ENCODE measurements at regions not wholly inside any gene's neighbourhood (a gene's known extent, or its start where the extent isn't known, plus 50 kb on each side); places are given as distances from the start of the nearest gene placed in this dataset.
"Not testable (repeated sequence)": the region's sequence is repeated elsewhere in the genome, so short reads cannot be mapped to it uniquely, and the experiment has no call there.

DNA sequence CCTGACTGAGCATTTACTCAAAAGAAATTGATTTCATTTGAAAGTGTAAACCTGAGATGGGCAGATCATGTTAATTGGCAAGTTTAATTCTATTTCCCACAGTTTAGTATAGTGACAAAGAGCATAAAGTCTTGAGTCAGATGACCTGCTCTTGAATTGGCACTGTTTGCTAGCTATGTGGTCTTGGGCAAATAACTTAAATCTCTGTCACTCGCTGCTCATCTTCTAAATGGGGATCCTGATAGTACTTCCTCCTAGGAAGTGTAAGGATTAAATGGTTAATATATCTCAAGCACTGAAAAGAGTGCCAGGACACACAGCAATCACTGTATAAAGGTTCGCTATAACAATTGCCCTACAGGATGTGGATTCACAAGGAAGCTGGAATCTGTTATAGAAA is 242.8 kb upstream of the JADE1 start:
- DNase-seq (ENCODE audit: low read depth in 2 of 2), result no peak

DNA sequence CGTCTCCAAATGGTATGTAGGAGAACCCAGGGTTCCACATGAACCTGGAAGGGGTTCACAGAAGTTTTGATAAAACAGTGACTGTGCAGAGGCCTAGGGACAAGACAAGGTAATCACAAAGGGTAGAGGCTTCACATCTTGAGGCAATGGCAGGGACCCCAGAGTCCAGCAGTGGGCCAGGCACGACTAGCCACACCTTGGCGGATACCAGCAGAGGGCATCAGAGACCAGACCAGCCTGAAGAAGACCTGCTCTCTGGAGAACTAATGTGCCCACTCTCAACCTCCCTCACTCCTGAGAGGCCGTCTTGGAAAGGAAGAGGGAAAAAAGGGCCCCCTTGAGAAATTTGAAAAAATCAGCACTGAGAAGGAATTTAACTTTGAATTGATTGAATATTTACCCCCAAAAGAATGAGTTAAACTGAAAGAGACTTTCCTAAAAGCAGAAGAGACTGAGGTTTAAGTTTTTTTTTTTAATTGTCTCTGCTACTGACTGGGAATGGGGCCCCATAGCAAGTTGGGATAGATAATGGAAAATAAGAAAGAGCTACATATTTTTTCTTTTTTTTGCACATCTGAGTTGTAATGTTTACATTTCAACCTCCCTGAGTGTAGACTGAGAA is 243.8 kb upstream of the JADE1 start:
- no peak for DNase-seq (ENCODE audit: low read depth in 2 of 2)

DNA sequence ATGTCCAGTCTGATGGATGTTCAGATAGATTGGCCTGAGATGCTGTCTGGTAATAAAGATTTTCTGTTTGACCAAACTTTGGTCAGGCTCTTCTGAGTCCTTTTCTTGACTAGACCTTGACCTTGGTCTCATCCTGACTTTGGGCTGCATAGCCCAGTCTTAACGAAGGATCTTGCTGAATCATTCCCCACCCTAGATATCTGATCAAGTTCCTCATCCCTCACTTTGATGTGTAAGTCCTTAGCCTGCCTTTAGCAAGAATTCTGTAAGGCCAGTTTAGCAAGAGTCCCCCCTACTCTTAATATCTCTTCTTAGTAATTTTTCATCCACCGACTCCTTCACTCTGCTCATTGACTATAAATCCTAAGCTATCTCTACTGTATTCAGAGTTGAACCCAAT is 244.4 kb upstream of the JADE1 start:
- DNase-seq (ENCODE audit: low read depth in 2 of 2), result no peak

DNA sequence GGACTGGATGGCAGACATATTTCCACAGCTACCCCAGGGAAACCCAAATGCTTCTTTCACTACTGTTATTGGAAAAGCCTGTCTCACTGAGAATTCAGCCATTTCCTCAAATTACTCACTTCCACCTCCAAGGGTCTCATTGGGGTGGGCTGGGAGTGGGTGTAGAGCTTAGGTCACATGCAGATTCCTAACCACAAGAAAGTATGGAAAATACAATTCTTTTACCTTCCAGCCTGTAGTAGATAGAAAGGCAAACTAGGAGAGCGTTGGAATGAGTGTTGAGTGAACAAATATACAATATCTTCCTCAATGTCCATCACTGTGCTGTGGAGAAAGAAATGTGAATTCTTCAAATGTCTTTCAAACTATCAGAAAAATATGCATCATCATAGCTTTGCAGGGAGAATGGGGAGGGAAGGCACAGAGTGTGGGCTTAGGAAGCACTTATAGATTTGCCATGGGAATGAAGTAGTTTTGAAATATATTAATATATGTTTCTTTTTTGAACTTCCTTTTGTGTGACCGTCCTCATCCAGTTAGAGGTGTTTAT is 245.3 kb upstream of the JADE1 start:
- DNase-seq (ENCODE audit: low read depth in 2 of 2), result no peak

DNA sequence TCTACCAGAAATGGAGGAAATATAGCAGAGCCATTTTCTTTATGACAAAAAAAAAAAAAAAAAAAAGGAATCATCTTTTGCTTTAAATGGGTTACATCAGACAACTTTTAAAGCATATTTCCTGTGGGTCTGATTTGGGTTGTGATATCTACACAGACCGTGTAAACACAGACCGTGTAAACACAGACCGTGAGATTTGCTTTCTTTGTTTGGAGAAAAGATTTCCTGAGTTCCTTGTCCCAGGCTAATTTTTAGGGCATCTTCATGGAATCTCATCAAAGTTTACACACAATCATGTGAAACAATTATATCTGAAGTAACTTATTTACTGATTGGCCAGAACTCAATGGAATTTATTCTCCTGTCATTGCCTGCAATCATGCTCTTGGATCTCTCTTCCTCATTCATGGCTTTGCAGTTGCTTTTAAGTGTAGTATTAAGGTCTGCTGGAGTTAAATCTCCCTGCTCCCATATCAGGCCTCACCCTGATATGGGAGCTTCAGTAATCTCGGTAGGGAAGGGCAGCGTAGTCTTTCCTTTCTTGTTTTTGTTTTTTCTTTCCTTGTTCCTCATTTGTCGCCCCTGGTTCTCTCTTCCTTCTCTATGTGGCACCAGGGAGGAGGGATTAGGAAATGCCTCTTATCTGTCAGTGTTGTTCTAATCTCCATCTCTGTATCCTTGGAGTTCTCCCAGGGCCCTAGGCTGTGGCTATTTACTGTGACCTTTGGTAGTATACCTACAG is 248.6 kb upstream of the JADE1 start:
- no peak for DNase-seq (ENCODE audit: low read depth in 2 of 2)

DNA sequence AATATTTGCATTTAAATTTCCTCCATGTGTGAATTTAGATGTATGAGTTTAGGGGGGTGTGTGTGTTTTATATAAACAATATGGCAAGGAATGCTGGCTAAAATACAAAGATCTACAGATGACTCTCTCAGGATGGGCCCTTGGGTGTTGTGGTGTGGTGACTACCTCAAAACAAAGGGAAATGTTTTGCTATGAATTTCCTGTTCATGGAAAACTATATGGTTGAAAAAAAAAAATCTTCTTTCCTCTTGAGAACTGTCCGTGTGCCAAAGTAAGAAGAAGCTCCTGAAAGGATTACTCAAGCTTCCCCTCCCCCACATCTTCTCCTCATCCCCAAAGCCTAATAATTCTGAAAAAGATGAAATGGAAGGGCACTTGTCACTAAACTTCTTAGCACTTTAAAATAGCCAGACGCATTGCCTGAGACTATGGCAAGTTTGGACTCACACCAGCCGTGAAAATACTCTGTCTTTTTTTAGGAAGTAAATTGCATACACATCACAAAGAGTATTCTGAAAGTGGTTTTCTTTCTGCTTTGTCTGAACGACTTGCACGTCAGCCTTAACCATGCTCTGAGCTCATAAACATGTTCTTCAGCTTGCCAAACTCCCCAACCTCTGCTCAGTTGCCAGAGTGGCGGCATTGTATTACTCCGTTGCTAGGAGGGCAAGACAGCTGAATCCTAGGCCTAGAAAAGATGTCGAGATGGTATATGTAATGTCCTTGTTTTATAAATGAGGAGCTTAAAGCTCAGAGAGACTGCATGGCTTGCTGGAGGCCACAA is 250.4 kb upstream of the JADE1 start:
- peak; percentile 72 to 78 for DNase-seq (ENCODE audit: low read depth in 2 of 2)

DNA sequence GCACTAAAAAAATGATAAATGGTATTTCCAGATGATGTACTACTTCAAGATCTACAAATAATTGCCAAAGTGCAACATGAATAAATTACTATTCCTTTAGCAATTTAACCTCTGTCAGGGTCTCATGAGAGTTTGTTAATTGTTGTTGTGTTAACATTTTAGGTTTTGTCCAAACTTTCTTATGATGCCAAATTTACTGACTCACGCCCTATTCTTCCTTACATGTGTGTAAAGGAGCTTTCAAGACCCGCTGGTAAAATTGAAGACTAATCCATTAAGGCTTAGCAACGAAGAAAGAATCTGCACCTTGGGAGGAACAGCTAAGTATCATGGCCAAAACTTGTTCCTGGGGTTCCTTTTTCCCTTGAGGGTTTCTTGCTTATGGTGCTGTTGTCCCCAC is 252.7 kb upstream of the JADE1 start:
- no peak for DNase-seq (ENCODE audit: low read depth in 2 of 2)

DNA sequence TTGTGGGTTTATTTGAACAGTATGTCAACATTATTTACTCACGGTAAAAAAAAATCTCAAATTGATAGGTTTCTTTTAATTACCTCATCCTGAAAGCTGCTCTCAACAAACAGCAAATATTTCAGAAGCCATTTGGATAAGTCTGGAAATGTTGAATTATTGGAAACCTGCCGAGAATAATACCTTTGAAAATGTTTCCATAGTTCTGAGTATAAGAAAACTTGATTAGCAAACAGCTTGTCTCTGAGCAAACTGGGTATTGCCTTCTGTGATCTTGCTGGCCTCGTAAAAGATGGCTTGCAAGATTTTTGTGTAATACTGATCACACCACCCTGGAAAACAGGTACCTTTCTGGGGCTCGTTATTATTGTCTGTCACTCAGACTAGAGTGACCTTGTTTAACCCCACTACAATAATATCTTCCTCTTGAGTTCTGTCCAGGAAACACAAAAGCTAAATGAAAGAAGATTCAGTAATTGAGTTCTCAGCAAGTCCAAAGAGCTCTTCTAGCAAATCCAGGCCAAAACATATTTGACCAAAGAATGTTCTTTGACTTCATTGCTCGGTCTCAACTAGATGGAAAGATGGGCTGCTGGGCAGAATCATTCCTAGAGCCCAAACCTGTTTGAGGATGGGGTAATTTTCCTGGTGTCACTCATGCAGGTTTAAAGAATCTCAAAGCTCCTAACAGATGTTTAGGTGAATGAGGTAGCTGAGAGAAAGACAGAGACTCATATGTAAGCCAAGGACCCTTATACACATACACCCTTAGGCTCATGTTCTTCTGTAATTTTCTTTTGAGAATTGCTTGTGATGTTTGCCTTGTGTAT is 255.6 kb upstream of the JADE1 start:
- DNase-seq (ENCODE audit: low read depth in 2 of 2), result peak in 1 of 2 experiments; percentile 93

DNA sequence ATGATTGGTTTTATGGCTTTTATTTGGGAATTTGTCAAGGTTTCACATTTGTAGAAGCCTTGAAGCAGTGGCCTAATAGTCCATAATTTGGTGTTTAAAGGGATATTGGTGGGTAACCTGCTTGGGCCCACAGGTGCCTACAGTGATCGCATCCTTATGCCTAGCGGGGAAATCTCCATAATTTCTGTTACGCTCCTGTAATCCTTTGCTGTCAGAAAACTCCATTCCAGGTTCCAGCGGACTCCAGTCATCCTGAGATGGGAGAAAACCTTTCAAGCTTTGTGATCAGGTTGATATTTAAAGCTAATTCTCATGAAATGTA is 257.0 kb upstream of the JADE1 start:
- DNase-seq (ENCODE audit: low read depth in 2 of 2), result no peak

DNA sequence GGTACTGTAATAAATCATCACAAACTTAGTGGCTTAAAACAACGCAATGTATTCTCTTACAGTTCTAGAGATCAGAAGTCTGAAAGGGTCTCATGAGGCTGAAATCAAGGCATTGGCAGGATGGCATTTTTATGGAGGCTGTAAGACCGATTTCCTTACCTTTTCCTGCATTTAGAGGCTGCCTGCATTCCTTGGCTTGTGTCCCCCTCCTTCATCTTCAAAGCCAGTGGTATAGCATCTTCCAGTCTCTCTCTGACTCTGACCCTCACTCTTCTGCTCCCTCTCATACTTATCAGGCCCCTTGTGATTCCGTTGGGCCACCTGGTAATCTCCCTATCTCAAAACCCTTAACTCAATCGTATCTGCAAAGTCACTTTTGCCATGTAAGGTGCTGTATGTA is 258.2 kb upstream of the JADE1 start:
- DNase-seq (ENCODE audit: low read depth in 2 of 2), result no peak

DNA sequence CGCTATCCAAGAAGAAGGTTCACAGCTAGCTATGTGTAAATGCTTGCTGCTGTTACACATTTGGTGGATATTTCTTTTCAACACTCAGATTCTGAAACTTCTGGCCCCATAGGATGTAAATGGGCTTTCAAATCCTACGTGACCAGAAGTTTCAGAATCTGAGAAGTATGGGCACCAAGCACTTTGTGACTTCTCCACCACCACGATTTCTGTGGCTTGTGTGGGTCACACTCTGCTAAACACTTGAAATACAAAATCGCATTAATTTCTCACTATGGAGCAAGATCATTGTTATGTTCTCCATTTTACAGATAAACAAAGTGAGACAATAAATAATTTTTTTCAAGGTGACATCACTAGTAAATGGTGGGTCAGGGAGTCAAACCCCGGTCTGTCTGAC is 259.4 kb upstream of the JADE1 start:
- DNase-seq (ENCODE audit: low read depth in 2 of 2), result no peak

DNA sequence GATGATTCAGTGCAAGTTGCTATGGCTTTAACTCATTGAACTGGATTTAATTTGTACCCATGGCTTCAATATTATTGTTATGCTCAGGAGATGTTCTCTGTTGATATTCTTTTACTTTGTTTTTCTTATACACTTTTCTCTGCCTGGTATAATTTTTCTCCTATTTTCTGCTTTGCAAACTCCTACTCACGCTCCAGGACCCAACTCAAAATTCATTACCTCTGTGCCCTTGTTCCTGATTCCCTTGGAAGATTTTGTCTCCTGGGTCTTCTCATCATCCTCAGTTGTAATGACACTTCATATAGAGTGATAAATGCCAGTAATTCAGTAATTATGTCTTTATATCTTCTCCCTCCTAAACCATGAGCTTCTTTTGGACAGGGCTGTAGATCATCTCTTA is 259.9 kb upstream of the JADE1 start:
- no peak for DNase-seq (ENCODE audit: low read depth in 2 of 2)

DNA sequence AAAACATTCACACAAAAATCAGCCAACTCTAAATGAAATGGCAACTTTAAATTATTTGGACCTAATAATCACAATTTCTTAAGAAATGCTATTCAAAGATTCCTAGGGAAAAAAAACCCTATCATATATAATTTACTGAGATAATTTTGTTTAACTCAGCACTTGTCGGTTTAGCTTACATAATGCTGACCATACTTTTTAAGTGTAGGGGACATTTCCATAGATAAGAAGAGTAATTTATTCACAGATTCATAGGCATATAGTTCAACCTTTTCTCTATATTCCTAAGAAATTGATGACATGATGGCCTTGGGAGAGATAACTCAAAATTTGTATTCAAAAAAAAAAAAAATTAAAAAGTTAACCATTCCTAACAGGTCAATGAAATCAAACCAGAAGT is 260.8 kb upstream of the PGRMC2 start:
- DNase-seq (ENCODE audit: low read depth in 2 of 2), result no peak

DNA sequence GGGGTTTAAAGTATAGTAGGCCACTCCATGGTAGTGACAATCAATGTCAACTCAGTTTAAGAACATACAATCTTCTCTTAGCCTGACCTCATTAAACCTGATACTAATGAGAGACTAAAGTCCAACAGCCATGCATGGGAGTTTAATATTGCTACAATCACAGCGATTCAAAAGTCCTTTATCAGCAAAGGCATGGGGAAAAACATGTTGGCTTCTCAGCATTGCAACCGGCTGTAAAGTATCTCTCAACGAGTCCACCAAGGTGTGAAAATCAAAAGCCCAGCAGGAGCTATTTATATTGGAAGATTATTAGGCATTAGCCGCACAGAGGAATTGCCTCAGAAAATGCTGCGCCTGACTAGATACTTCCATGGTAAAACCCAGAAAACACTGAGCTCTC is 256.7 kb upstream of the PGRMC2 start:
- DNase-seq (ENCODE audit: low read depth in 2 of 2), result no peak

DNA sequence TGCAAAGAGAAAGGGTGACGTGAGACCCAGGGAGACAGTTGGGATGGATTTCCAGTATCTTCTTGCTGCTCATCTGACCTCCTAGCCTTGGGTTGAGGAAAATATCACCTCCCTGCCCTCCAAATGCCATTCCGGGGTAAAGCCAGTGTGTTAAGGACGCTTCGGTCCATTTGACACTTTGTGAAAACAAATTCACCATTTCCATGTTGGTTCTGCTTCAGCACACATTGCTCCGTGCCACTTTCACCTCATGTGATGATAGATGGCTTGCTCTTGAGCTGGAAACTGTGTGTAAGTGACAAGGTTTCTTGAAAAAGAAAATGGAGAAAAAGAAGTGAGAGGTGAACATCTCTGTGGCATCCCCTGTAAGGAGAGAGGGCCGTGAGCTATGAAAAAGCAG is 256.1 kb upstream of the PGRMC2 start:
- DNase-seq (ENCODE audit: low read depth in 2 of 2), result no peak

DNA sequence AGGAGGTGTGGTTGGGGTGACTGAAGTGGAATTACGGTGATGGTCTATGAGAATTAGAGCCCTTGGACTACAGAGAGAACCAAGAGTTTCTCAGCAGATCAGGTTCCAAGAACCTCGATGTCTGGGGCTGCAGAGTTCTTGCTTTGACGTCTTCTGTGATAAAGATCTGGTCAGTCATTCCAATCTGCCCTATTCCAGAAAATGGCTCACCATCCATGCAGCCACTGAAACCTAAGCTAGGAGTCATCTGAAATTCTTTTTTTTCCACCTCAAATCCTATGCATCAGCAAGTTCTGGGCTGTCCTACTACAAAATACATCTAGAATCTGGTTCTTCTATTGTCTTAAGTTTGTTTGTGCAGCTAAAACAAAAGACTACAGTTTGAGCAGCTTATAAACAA is 254.4 kb upstream of the PGRMC2 start:
- no peak for DNase-seq (ENCODE audit: low read depth in 2 of 2)

DNA sequence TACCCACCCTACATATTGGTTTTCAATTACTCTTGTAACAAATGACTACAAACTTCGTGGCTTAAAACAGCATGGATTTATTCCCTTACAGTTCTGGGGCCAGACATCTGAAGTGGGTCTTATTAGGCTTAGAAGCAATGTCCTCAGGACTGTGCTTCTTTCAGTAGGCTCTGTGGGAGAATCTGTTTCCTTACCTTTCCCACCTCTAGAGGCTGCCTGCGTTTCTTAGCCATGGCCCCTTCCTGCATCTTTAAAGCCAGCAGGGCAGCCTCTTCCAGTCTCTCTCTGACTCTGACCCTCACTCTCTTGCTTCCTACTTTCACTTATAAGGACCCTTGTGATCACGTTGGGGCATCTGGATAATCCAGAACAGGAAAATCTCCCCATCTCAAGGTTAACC is 252.5 kb upstream of the PGRMC2 start:
- DNase-seq (ENCODE audit: low read depth in 2 of 2), result no peak

DNA sequence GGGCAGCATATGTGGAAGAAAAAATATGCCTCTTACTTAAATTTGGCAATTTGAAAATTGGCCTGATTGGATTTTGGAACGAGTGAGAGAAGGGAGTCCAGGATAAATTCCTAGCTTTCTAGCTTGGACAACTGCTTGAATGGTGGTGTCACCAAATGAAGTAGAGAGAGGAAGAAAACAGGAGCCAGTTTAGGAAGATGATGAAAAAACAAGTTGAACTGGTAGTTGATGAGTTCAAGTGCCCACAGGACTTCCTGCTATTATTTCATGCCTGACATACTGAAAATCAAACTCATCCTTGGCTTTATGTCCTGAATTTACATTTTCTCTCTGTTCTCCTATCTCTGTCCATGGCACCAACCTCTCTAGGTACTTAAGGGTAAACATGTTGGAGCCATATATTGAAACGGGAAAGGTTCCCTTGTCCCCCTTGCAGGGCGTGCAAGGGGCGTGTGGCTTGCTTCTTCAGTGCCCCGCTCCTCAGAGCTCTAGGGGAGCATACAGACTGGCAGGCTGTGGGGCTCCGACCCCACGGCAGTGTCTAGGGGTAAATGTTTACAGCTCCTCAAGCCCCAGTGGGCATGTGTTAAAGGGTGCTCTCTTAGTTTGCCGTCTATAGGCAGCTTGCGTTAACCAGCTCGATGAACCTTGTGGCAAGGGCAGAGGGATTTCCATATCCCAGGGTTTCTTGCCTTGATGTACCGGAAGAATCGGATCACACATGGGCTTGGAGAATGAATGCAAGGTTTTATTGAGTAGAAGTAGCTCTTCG is 250.7 kb upstream of the PGRMC2 start:
- DNase-seq (ENCODE audit: low read depth in 2 of 2), result no peak

DNA sequence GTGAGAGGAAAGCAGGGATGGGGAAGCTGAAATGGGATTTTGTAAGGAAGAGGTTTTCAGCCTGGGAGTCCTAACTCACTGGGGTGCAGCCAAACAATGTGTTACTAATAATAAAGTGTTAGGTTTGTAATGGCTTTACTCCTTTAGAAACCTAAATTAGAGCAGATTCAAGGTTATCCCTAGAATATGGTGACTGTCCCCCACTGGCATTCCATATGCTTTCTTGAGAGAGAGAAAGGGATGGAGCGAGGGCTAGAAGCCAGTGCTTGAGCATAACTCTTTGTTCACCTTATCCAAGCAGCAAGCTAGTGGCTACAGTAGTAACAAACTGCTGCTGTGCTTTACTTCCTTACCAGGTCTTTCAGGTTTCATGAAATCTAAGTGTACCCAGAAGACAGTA is 249.1 kb upstream of the PGRMC2 start:
- DNase-seq (ENCODE audit: low read depth in 2 of 2), result no peak

DNA sequence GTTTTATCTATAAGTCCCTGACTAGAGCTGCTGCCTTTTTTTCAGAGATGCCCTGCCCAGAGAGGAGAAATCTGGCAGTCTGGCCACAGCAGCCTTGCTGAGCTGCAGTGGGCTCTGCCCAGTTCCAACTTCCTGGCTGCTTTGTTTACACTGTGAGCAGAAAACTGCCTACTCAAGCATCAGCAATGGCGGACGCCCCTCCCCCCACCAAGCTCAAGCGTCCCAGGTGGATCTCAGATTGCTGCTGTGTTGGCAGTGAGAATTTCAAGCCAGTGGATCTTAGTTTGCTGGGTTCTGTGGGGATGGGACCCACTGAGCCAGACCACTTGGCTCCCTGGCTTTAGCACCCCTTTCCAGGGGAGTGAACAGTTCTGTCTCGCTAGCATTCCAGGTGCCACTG is 247.9 kb upstream of the PGRMC2 start:
- not testable (repeated sequence) for DNase-seq (ENCODE audit: low read depth in 2 of 2)
